ENCODE measurements at regions not wholly inside any gene's neighbourhood (a gene's known extent, or its start where the extent isn't known, plus 50 kb on each side); places are given as distances from the start of the nearest gene placed in this dataset.

GRCh38 chr12:92226071-92226661 lies 80.5 kb upstream of the BTG1 start:
- TF ChIP-seq CTCF (IDR thresholded peaks at IDR 0.05) (no peak), POLR2A (IDR thresholded peaks at IDR 0.05) (no peak)
